ENCODE measurements at regions not wholly inside any gene's neighbourhood (a gene's known extent, or its start where the extent isn't known, plus 50 kb on each side); places are given as distances from the start of the nearest gene placed in this dataset.

- TF ChIP-seq, protein P1, sequence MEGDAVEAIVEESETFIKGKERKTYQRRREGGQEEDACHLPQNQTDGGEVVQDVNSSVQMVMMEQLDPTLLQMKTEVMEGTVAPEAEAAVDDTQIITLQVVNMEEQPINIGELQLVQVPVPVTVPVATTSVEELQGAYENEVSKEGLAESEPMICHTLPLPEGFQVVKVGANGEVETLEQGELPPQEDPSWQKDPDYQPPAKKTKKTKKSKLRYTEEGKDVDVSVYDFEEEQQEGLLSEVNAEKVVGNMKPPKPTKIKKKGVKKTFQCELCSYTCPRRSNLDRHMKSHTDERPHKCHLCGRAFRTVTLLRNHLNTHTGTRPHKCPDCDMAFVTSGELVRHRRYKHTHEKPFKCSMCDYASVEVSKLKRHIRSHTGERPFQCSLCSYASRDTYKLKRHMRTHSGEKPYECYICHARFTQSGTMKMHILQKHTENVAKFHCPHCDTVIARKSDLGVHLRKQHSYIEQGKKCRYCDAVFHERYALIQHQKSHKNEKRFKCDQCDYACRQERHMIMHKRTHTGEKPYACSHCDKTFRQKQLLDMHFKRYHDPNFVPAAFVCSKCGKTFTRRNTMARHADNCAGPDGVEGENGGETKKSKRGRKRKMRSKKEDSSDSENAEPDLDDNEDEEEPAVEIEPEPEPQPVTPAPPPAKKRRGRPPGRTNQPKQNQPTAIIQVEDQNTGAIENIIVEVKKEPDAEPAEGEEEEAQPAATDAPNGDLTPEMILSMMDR (IDR thresholded peaks at IDR 0.05), result no peak
- no peaks in the 10 kb centered on the region for H3K4me1 Mint-ChIP-seq
- H3K36me3 Mint-ChIP-seq (ENCODE audit: low read depth), result no peaks in the 10 kb centered on the region
- no peak overlapping the region for H3K27ac Mint-ChIP-seq
- no peaks in the 10 kb centered on the region for H3K9me3 Mint-ChIP-seq
- DNase-seq, result no peak
- no peak overlapping the region for H3K4me3 Mint-ChIP-seq
- H3K27me3 Mint-ChIP-seq (ENCODE audit: low read depth, poor library complexity), result peaks cover 4% of the 10 kb centered on the region
Observed at GRCh38 chr4:163875327-163875726, 380.8 kb downstream of the TMA16 start.

DNA sequence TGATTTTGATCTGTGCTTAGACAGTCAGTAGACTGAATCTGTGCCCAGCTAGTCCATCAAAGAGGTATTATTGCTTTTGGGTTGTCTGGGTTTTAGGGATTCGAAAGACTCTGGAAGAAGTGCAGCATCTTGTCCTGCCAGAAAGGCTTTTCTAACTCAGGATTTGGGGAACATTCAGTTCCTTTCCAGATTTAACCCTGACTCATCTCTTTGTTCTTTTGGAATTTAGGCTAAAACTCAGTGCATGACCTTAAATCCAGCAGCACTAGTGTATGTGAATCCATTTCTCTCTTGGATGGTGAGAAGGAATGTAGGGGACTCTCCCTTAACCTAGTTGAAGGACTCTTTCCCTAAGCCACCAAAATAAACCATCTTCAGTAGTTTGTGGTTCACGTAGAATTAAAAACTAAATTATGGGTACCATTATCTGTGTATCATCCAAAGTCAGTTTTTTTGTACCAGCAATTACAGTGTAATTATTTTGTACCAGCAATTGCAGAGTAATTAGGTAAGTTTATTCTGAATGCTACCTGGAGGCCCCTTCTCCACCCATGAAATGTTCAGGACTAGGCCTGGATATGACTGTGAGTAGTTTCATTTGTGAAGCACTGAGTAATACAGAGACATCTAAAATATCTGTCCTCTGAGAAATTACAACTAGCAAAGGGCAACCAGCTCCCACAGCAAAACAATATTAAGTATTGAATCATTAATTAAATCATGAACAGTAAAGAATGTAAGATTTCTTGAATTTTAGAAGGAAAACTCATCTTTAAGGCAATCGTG is 384.0 kb downstream of the TMA16 start:
- no peaks in the 10 kb centered on the region for H3K36me3 Mint-ChIP-seq (ENCODE audit: low read depth)
- H3K4me1 Mint-ChIP-seq, result no peaks in the 10 kb centered on the region
- H3K4me3 Mint-ChIP-seq, result no peak overlapping the region
- no peak overlapping the region for H3K27ac Mint-ChIP-seq
- TF ChIP-seq, protein P1 (IDR thresholded peaks at IDR 0.05), result no peak
- peaks cover 4% of the 10 kb centered on the region for H3K27me3 Mint-ChIP-seq (ENCODE audit: low read depth, poor library complexity)
- H3K9me3 Mint-ChIP-seq, result no peaks in the 10 kb centered on the region
- DNase-seq, result no peak

DNA sequence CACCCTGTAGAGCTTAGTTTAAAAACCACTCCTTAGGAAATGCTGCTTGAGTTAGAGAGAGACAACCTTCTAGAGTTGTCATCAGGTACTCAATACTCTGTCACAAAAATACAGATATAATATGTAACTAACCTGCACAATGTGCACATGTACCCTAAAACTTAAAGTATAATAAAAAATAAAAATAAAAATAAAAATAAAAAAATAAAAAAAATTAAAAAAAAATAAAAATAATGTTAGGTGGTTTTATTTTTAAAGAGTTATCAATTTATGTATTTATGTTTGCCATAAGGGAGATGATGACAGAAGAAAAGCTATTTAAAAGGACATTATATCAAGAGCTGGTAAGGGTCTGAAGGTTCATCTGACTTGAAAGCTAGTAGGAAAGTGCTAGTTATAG is 397.9 kb downstream of the TMA16 start:
- Mint-ChIP-seq H3K36me3 (ENCODE audit: low read depth) (no peaks in the 10 kb centered on the region), H3K4me3 (no peak overlapping the region), H3K4me1 (peaks cover 4% of the 10 kb centered on the region), H3K27ac (no peak overlapping the region), H3K9me3 (peaks cover 2% of the 10 kb centered on the region), H3K27me3 (ENCODE audit: low read depth, poor library complexity) (peaks cover 2% of the 10 kb centered on the region)
- TF ChIP-seq, protein P1 (IDR thresholded peaks at IDR 0.05), result no peak
- no peak for DNase-seq

DNA sequence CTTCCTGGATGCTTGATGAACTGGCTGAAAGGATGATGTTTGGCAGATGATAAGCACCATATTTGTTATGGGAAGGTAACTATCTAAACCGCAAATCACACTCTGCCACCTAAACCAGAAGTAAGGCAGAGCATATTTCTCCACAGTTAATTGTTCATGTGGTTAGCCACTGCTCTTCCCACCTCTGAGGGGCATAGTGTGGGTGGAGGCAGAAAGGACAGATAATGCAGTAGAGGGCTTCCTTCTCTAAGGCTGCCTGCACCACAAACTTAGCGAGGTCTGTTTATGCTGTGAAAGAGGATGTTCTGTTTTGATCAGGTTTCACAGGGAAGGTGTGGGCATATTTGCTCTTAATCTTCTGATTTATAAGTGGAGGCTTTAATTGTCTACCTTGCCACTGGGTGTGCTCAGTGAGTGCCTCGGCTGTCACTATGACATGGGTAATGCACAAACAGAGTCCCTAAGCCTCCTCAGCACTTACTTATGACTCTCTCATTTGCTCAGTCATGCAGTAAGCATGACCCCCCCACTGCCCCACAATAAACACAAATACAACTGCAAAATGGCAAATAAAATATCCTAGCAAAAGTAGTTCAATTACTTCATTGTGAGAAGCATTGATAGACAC is 401.0 kb downstream of the TMA16 start:
- no peak for DNase-seq
- Mint-ChIP-seq H3K9me3 (peaks cover 7% of the 10 kb centered on the region), H3K4me1 (peaks cover 4% of the 10 kb centered on the region), H3K27me3 (ENCODE audit: low read depth, poor library complexity) (peaks cover 2% of the 10 kb centered on the region), H3K36me3 (ENCODE audit: low read depth) (no peaks in the 10 kb centered on the region), H3K4me3 (no peak overlapping the region), H3K27ac (no peak overlapping the region)
- TF ChIP-seq, protein P1 (IDR thresholded peaks at IDR 0.05), result no peak

DNA sequence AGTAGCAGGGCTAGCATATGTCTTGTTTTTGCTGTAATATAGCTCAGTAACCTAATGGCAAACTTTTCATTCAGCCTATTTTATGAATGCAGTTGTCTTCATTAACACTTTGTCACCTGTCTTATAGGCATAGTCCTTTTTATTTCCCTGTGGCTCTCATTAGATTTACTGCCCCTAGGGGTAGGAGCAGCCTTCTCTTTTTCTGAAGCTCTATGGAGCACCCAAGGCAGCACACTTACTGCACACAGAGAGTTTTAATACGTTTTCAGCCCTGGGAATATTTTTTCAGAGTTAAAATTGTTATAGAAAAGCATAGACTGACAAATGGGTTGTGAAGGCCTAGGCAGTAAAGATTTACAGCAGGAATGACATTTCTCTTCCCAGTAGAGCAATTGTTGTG is 406.8 kb downstream of the TMA16 start:
- no peak overlapping the region for H3K4me3 Mint-ChIP-seq
- H3K27ac Mint-ChIP-seq, result no peak overlapping the region
- H3K4me1 Mint-ChIP-seq, result no peaks in the 10 kb centered on the region
- no peak for DNase-seq
- TF ChIP-seq, protein P1 (IDR thresholded peaks at IDR 0.05), result no peak
- H3K27me3 Mint-ChIP-seq (ENCODE audit: low read depth, poor library complexity), result peaks cover 10% of the 10 kb centered on the region
- H3K9me3 Mint-ChIP-seq, result peaks cover 7% of the 10 kb centered on the region
- no peaks in the 10 kb centered on the region for H3K36me3 Mint-ChIP-seq (ENCODE audit: low read depth)

DNA sequence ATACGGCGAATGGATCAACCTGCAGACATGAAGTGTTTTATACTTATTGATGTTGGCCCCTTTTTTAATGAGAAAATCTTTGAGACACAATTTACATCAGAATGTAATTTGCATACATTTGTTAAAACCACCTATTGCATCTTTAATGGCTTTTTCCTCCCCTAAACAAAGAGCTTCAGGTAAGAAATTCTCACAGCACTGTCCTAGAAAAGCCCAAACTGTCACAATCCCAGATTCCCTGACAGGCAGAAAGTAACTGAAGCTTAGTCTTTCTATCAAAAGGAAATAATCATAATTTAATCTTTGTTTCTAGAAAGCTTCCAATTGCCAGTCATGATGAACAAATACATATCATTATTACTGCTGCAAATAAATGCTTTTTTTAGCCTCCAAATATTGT is 407.9 kb downstream of the TMA16 start:
- peaks cover 5% of the 10 kb centered on the region for H3K9me3 Mint-ChIP-seq
- TF ChIP-seq, protein P1 (IDR thresholded peaks at IDR 0.05), result no peak
- no peak for DNase-seq
- peaks cover 10% of the 10 kb centered on the region for H3K27me3 Mint-ChIP-seq (ENCODE audit: low read depth, poor library complexity)
- H3K27ac Mint-ChIP-seq, result no peak overlapping the region
- no peaks in the 10 kb centered on the region for H3K4me1 Mint-ChIP-seq
- H3K36me3 Mint-ChIP-seq (ENCODE audit: low read depth), result no peaks in the 10 kb centered on the region
- no peak overlapping the region for H3K4me3 Mint-ChIP-seq

Measured in nephron progenitor cell (in vitro differentiated cells).